A549 (cell line): ENCODE measurements at regions not wholly inside any gene's neighbourhood (a gene's known extent, or its start where the extent isn't known, plus 50 kb on each side); places are given as distances from the start of the nearest gene placed in this dataset.
"Not testable (repeated sequence)": the region's sequence is repeated elsewhere in the genome, so short reads cannot be mapped to it uniquely, and the experiment has no call there.

Experiments
- ATAC-seq, 2 experiments: fragments of 200-7000 bp in 1 of 2; fragments of >200 bp in 1 of 2; cut with Nextera tagmentation in 1 of 2; cut with Tn5 transposase in 1 of 2; 3 replicates each; pipeline versions ENCODE4 v1.8.0 to v1.9.1; 2018 to 2020; ENCODE audit warnings: mild to moderate bottlenecking in 1 of 2, moderate library complexity in 1 of 2
- CTCF ChIA-PET: fragments of 300-600 bp; sonication (Branson Sonifier 250); formaldehyde crosslinking; extraction: SDS; loops from one replicate; lab custom pipeline; 2021; ENCODE audit warnings: antibody characterized with exemption, inconsistent platforms; lab: Yijun Ruan, JAX
- POLR2A ChIA-PET: fragments of 350-600 bp; formaldehyde crosslinking; extraction: SDS; loops from one replicate; lab custom pipeline; 2021; ENCODE audit warnings: antibody characterized with exemption, inconsistent platforms; lab: Yijun Ruan, JAX
- DNase-seq, 2 experiments: peaks; one replicate each; pipeline versions ENCODE4 v3.0.0 to v3.0.0-alpha.2; 2011 to 2016; ENCODE audit warnings: low read depth in 1 of 2, low spot score in 1 of 2
- FAIRE-seq: peaks from 2 replicates; lab custom pipeline; 2011; peaks lifted over from hg19 to GRCh38; lab: Jason Lieb, UNC
- H3K27ac ChIP-seq, 2 experiments: fragments of >200 bp; sonication (Bioruptor Twin); formaldehyde crosslinking; 3 replicates each; pipeline ENCODE4 v1.5.1; 2016 to 2017
- H3K4me1 ChIP-seq: fragments of >200 bp; sonication (Bioruptor Twin); formaldehyde crosslinking; 3 replicates; pipeline ENCODE4 v1.6.1; 2016
- H3K4me2 ChIP-seq: fragments of >200 bp; sonication (Bioruptor Twin); formaldehyde crosslinking; 3 replicates; pipeline ENCODE4 v1.6.1; 2016
- H3K4me3 ChIP-seq: fragments of >200 bp; sonication (Bioruptor Twin); formaldehyde crosslinking; 3 replicates; pipeline ENCODE4 v1.5.1; 2016
- H3K9me3 ChIP-seq: fragments of >200 bp; sonication (Bioruptor Twin); formaldehyde crosslinking; 3 replicates; pipeline ENCODE4 v1.6.1; 2016
- BHLHE40 ChIP-seq: IDR thresholded peaks from 2 replicates; pipeline ENCODE4 v1.6.1; 2012; ENCODE audit warnings: low read depth, low read length, inconsistent platforms
- CBX8 ChIP-seq: fragments of 200-600 bp; sonication (generic); IDR thresholded peaks from 2 replicates; pipeline ENCODE4 v1.6.1; 2016
- CEBPB ChIP-seq, 2 experiments: fragments of >200 bp in 1 of 2; sonication (Bioruptor Twin) in 1 of 2; formaldehyde crosslinking in 1 of 2; IDR thresholded peaks; 2 replicates each; pipeline ENCODE4 v1.6.1; 2012 to 2016
- CHD4 ChIP-seq: fragments of 200-600 bp; sonication (generic); IDR thresholded peaks from 2 replicates; pipeline ENCODE4 v1.6.1; 2016; ENCODE audit warnings: antibody characterized with exemption, mild to moderate bottlenecking, borderline replicate concordance
- EHMT2 ChIP-seq: fragments of 200-600 bp; sonication (generic); IDR thresholded peaks from 2 replicates; pipeline ENCODE4 v1.6.1; 2016; ENCODE audit warnings: antibody characterized with exemption, low read depth, mild to moderate bottlenecking, moderate library complexity
- FOSL2 ChIP-seq, 2 experiments: fragments of 450-650 bp in 1 of 2; fragments of >200 bp in 1 of 2; sonication (Bioruptor Twin) in 1 of 2; formaldehyde crosslinking; IDR thresholded peaks; 2 replicates each; pipeline versions ENCODE4 v1.5.0 to v1.6.1; 2016 to 2020; ENCODE audit warnings: mild to moderate bottlenecking in 1 of 2, moderate library complexity in 1 of 2
- GATA3 ChIP-seq: IDR thresholded peaks from 2 replicates; pipeline ENCODE4 v1.6.1; 2012; ENCODE audit warnings: borderline replicate concordance
- HOXA7 ChIP-seq: fragments of 250-450 bp; sonication (Bioruptor Pico); IDR thresholded peaks from 2 replicates; pipeline ENCODE4 v1.5.0; 2020; ENCODE audit warnings: mild to moderate bottlenecking, moderate library complexity
- HOXB5 ChIP-seq: fragments of 250-450 bp; sonication (Bioruptor Pico); IDR thresholded peaks from 2 replicates; pipeline ENCODE4 v1.5.0; 2020; ENCODE audit warnings: mild to moderate bottlenecking, moderate library complexity
- JUN ChIP-seq, 2 experiments: fragments of >200 bp; sonication (Bioruptor Twin); formaldehyde crosslinking; IDR thresholded peaks; 2 replicates in 1 of 2; 3 replicates in 1 of 2; pipeline ENCODE4 v1.6.1; 2016 to 2017
- JUNB ChIP-seq: fragments of >200 bp; sonication (Bioruptor Twin); formaldehyde crosslinking; IDR thresholded peaks from 2 replicates; pipeline ENCODE4 v1.6.1; 2016
- KDM5A ChIP-seq: fragments of 200-600 bp; sonication (generic); IDR thresholded peaks from 2 replicates; pipeline ENCODE4 v1.6.1; 2016; ENCODE audit warnings: antibody characterized with exemption, mild to moderate bottlenecking
- MAZ ChIP-seq: fragments of 150-350 bp; IDR thresholded peaks from 2 replicates; pipeline ENCODE4 v1.6.1; 2014; ENCODE audit warnings: antibody characterized with exemption, low read depth, low read length, borderline replicate concordance
- NPAS2 ChIP-seq: fragments of 250-450 bp; sonication (Bioruptor Pico); IDR thresholded peaks from 2 replicates; pipeline ENCODE4 v1.8.0; 2022; ENCODE audit warnings: mild to moderate bottlenecking, moderate library complexity, borderline replicate concordance
- POLR2A ChIP-seq: IDR thresholded peaks from 2 replicates; pipeline ENCODE4 v1.6.1; 2012; ENCODE audit warnings: mild to moderate bottlenecking, low read length
- RARB ChIP-seq: fragments of 250-450 bp; sonication (Bioruptor Pico); IDR thresholded peaks from 2 replicates; pipeline ENCODE4 v1.8.0; 2021; ENCODE audit warnings: mild to moderate bottlenecking, moderate library complexity
- RFX5 ChIP-seq: fragments of 450-650 bp; IDR thresholded peaks from 2 replicates; pipeline ENCODE4 v1.7.1; 2014; ENCODE audit warnings: antibody characterized with exemption, mild to moderate bottlenecking, moderate library complexity
- RNF2 ChIP-seq: fragments of 200-600 bp; sonication (generic); IDR thresholded peaks from 2 replicates; pipeline ENCODE4 v1.6.1; 2016; ENCODE audit warnings: low read depth, mild to moderate bottlenecking, antibody characterized with exemption, moderate library complexity, borderline replicate concordance
- SMC3 ChIP-seq: fragments of >200 bp; sonication (Bioruptor Twin); formaldehyde crosslinking; IDR thresholded peaks from 3 replicates; pipeline ENCODE4 v1.6.1; 2018; ENCODE audit warnings: inconsistent platforms
- TFCP2L1 ChIP-seq: fragments of 250-450 bp; sonication (Bioruptor Pico); IDR thresholded peaks from 2 replicates; pipeline ENCODE4 v1.5.0; 2021; ENCODE audit warnings: mild to moderate bottlenecking
- WGBS: methylation state at CpG from one replicate; pipeline ENCODE4 v1.1.6; 2017; ENCODE audit errors: missing lambda C conversion rate; 5-methylcytosine and 5-hydroxymethylcytosine counted together
- TF ChIP-seq, protein P1 (sequence below): IDR thresholded peaks from 2 replicates; pipeline ENCODE4 v1.6.1; 2012
- TF ChIP-seq, protein P2 (sequence below): IDR thresholded peaks from 2 replicates; pipeline ENCODE4 v1.6.1; 2012; ENCODE audit warnings: low read depth, borderline replicate concordance
- TF ChIP-seq, protein P3 (sequence below): fragments of >200 bp; sonication (Bioruptor Twin); formaldehyde crosslinking; IDR thresholded peaks from 3 replicates; pipeline ENCODE4 v1.6.1; 2016
- TF ChIP-seq, protein P4 (sequence below): fragments of 450-650 bp; IDR thresholded peaks from 2 replicates; pipeline ENCODE4 v1.6.1; 2014; ENCODE audit warnings: antibody characterized with exemption
- TF ChIP-seq, protein P5 (sequence below): fragments of 200-600 bp; sonication (generic); IDR thresholded peaks from 2 replicates; pipeline ENCODE4 v1.6.1; 2016; ENCODE audit warnings: antibody characterized with exemption, mild to moderate bottlenecking, moderate library complexity
- TF ChIP-seq, protein P6 (sequence below): fragments of >200 bp; sonication (Bioruptor Twin); formaldehyde crosslinking; IDR thresholded peaks from 2 replicates; pipeline ENCODE4 v1.6.1; 2016
- TF ChIP-seq, protein P7 (sequence below): fragments of 250-450 bp; sonication (Bioruptor Pico); IDR thresholded peaks from 2 replicates; pipeline ENCODE4 v1.5.0; 2021; ENCODE audit warnings: mild to moderate bottlenecking, moderate library complexity, borderline replicate concordance

DNA sequence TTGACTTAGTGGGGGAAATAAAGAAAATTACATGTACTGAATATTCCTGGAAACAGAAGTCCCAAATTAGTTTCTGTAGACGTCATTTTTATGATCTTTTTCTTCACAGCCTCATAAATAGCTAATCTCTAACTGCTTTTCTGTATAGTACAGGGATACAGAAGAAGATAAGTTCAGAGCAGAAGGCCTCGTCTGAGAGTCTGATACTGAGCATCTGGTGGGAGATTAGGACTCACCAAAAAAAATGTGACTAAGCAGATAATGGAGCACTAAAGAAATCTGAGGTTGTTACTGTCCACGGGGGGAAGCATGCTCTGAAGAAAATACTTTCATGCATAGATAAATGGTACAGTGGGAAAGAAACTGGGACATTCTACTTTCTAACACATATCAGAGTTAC is 115.3 kb upstream of the TRPC5 start:
- no peak overlapping the region for H3K4me2 ChIP-seq
- 0% methylated on average over 3 of the region's 3 CpGs for whole genome bisulfite sequencing
- DNase-seq, result no peak
- no peak for ATAC-seq
- TF ChIP-seq, protein P1, sequence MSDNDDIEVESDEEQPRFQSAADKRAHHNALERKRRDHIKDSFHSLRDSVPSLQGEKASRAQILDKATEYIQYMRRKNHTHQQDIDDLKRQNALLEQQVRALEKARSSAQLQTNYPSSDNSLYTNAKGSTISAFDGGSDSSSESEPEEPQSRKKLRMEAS, result no peak
- TF ChIP-seq, protein P2, sequence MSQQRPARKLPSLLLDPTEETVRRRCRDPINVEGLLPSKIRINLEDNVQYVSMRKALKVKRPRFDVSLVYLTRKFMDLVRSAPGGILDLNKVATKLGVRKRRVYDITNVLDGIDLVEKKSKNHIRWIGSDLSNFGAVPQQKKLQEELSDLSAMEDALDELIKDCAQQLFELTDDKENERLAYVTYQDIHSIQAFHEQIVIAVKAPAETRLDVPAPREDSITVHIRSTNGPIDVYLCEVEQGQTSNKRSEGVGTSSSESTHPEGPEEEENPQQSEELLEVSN, result no peak
- no peak for TF ChIP-seq TFCP2L1 (CRISPR knock-in tag)
- no peak for TF ChIP-seq JUN (IDR thresholded peaks at IDR 0.05)
- no peak for TF ChIP-seq BHLHE40
- TF ChIP-seq, protein P3, sequence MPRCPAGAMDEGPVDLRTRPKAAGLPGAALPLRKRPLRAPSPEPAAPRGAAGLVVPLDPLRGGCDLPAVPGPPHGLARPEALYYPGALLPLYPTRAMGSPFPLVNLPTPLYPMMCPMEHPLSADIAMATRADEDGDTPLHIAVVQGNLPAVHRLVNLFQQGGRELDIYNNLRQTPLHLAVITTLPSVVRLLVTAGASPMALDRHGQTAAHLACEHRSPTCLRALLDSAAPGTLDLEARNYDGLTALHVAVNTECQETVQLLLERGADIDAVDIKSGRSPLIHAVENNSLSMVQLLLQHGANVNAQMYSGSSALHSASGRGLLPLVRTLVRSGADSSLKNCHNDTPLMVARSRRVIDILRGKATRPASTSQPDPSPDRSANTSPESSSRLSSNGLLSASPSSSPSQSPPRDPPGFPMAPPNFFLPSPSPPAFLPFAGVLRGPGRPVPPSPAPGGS, result no peak
- no peak for TF ChIP-seq KDM5A
- TF ChIP-seq, protein P4, sequence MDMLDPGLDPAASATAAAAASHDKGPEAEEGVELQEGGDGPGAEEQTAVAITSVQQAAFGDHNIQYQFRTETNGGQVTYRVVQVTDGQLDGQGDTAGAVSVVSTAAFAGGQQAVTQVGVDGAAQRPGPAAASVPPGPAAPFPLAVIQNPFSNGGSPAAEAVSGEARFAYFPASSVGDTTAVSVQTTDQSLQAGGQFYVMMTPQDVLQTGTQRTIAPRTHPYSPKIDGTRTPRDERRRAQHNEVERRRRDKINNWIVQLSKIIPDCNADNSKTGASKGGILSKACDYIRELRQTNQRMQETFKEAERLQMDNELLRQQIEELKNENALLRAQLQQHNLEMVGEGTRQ, result no peak
- no peak for TF ChIP-seq FOSL2 (IDR thresholded peaks at IDR 0.05)
- TF ChIP-seq FOSL2 (CRISPR knock-in tag; IDR thresholded peaks at IDR 0.05), result no peak
- TF ChIP-seq, protein P5, sequence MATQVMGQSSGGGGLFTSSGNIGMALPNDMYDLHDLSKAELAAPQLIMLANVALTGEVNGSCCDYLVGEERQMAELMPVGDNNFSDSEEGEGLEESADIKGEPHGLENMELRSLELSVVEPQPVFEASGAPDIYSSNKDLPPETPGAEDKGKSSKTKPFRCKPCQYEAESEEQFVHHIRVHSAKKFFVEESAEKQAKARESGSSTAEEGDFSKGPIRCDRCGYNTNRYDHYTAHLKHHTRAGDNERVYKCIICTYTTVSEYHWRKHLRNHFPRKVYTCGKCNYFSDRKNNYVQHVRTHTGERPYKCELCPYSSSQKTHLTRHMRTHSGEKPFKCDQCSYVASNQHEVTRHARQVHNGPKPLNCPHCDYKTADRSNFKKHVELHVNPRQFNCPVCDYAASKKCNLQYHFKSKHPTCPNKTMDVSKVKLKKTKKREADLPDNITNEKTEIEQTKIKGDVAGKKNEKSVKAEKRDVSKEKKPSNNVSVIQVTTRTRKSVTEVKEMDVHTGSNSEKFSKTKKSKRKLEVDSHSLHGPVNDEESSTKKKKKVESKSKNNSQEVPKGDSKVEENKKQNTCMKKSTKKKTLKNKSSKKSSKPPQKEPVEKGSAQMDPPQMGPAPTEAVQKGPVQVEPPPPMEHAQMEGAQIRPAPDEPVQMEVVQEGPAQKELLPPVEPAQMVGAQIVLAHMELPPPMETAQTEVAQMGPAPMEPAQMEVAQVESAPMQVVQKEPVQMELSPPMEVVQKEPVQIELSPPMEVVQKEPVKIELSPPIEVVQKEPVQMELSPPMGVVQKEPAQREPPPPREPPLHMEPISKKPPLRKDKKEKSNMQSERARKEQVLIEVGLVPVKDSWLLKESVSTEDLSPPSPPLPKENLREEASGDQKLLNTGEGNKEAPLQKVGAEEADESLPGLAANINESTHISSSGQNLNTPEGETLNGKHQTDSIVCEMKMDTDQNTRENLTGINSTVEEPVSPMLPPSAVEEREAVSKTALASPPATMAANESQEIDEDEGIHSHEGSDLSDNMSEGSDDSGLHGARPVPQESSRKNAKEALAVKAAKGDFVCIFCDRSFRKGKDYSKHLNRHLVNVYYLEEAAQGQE, result no peak
- no peak for TF ChIP-seq POLR2A
- TF ChIP-seq EHMT2, result no peak
- TF ChIP-seq JUNB, result no peak
- no peak for TF ChIP-seq RNF2
- TF ChIP-seq SMC3, result no peak
- TF ChIP-seq CEBPB (IDR thresholded peaks at IDR 0.05), result no peak
- no peak for TF ChIP-seq GATA3
- TF ChIP-seq HOXA7 (CRISPR knock-in tag), result no peak
- TF ChIP-seq, all 56 proteins: peak for 0
- ChIA-PET CTCF (no interaction called here), POLR2A (no interaction called here)
- no peak overlapping the region for H3K27ac ChIP-seq
- no peak overlapping the region for H3K4me3 ChIP-seq
- no peak for FAIRE-seq
- H3K9me3 ChIP-seq, result no peaks in the 10 kb centered on the region
- H3K4me1 ChIP-seq, result no peaks in the 10 kb centered on the region

DNA sequence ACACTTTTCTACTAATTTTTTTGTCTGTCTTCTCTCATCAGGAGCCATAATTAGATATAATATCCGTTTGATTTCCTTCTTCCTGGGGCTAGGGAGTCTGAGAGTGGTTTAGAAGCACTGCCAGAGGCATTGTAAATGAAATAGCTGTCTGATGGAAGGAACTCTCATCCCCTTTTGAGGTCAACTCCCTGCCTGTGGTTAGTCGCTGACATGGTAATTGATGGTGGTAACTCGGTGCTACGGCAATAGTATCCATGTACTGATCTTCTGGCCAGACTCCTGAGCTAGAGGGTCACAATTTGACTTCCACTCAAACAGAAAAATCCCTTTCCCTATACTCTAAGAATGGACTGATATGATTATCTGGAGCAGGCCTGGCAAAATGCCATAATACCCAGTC is 108.1 kb upstream of the TRPC5 start:
- WGBS, result 0% methylated on average over 4 of the region's 4 CpGs
- Histone ChIP-seq H3K4me2 (no peak overlapping the region), H3K4me3 (no peak overlapping the region), H3K9me3 (no peaks in the 10 kb centered on the region), H3K4me1 (no peaks in the 10 kb centered on the region), H3K27ac (no peak overlapping the region)
- FAIRE-seq, result no peak
- CTCF ChIA-PET, result no interaction called here
- ATAC-seq, result no peak
- POLR2A ChIA-PET, result no interaction called here
- TF ChIP-seq, protein P2, result no peak
- TF ChIP-seq NPAS2 (CRISPR knock-in tag) (no peak), HOXB5 (CRISPR knock-in tag) (no peak), CBX8 (no peak), MAZ (no peak), RARB (CRISPR knock-in tag) (no peak), RFX5 (no peak), CHD4 (no peak)
- TF ChIP-seq, protein P6, sequence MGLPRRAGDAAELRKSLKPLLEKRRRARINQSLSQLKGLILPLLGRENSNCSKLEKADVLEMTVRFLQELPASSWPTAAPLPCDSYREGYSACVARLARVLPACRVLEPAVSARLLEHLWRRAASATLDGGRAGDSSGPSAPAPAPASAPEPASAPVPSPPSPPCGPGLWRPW, result no peak
- TF ChIP-seq, protein P7, sequence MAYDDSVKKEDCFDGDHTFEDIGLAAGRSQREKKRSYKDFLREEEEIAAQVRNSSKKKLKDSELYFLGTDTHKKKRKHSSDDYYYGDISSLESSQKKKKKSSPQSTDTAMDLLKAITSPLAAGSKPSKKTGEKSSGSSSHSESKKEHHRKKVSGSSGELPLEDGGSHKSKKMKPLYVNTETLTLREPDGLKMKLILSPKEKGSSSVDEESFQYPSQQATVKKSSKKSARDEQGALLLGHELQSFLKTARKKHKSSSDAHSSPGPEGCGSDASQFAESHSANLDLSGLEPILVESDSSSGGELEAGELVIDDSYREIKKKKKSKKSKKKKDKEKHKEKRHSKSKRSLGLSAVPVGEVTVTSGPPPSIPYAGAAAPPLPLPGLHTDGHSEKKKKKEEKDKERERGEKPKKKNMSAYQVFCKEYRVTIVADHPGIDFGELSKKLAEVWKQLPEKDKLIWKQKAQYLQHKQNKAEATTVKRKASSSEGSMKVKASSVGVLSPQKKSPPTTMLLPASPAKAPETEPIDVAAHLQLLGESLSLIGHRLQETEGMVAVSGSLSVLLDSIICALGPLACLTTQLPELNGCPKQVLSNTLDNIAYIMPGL (CRISPR knock-in tag), result no peak
- no peak for DNase-seq

DNA sequence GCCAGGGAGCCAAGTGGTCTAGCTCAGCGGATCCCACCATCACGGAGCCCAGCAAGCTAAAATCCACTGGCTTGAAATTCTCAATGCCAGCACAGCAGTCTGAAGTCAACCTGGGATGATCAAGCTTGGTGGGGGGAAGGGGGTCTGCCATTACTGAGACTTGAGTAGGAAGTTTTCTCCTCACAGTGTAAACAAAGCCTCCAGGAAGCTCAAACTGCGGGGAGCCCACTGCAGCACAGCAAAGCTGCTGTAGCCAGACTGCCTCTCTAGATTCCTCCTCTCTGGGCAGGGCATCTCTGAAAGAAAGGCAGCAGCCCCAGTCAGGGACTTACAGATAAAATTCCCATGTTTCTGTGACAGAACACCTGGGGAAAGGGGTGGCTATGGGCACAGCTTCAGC is 98.8 kb upstream of the TRPC5 start:
- FAIRE-seq, H3K4me3 ChIP-seq, ATAC-seq, H3K9me3 ChIP-seq, H3K4me2 ChIP-seq, H3K27ac ChIP-seq, H3K4me1 ChIP-seq, POLR2A ChIA-PET, DNase-seq: not testable (repeated sequence)
- CTCF ChIA-PET, result interaction anchor here (0.6 to 1.0 kb wide), 2 partner anchors 18 to 52 kb away, joined by 3 read pairs; no protein-coding TSS in a partner anchor
- no CpG with 5 or more reads among the region's 3 CpGs for WGBS
